GM18502 (cell line): ENCODE measurements at regions not wholly inside any gene's neighbourhood (a gene's known extent, or its start where the extent isn't known, plus 50 kb on each side); places are given as distances from the start of the nearest gene placed in this dataset.
A peak's percentile ranks its signal among the peaks of the same experiment; 100 is the strongest.

Source experiments
- ATAC-seq: cut with Tn5 transposase; IDR thresholded peaks from one replicate; pipeline ENCODE4 v1.9.1; 2021; ENCODE audit warnings: mild to moderate bottlenecking; ENCODE audit not compliant: unreplicated experiment, poor library complexity

DNA sequence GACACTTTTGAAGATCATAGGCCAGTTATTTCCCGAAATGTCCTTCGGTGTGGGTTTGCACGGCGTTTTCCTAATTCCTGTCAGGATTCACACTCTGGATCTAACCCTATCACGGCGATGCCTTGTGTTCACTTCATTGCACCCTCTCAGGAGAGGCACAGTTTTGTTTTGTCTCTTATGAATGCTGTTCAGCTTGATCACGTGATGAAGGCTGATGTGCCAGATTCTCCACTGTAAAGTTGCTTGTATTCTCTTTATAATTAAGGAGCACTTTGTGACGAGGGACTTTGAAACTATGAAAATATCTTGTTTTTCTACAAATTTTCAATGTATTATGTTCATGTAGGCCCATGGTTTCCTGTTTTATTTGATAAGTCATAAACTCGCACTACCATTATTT is 568.1 kb downstream of the ACTR3B start:
- ATAC-seq, result no peak

DNA sequence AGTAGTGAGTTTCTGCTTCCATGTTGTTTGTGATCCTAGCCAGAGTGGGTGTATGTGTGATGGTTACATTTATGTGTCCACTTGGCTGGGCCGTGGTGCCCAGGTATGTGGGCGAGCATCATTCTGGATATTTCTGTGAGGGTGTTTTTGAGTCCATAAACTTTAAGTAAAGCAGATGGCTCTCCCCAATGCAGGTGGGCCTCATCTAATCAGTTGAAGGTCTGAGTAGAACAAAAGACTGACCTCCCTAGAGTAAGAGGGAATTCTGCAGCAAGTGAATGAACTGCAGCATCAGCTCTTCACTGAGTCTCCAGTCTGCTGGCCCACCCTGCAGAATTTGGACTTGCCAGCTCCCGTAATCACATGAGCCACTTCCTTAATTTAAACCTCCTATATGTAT is 571.9 kb downstream of the ACTR3B start:
- ATAC-seq, result no peak

DNA sequence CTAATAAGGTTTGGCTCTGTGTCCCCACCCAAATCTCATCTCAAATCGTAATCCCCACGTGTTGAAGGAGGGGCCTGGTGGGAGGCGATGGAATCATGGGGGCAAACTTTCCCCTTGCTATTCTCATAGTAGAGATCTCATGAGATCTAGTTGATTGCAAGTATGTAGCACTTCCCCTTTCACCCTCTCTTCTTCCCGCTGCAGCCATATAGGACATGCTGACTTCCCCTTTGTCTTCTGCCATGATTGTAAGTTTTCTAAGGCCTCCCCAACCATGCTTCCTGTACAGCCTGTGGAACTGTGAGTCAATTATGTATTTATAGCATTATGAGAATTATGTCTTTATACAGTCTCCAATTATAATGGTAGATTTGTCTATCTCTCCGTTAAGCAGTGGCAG is 594.5 kb downstream of the ACTR3B start:
- no peak for ATAC-seq

DNA sequence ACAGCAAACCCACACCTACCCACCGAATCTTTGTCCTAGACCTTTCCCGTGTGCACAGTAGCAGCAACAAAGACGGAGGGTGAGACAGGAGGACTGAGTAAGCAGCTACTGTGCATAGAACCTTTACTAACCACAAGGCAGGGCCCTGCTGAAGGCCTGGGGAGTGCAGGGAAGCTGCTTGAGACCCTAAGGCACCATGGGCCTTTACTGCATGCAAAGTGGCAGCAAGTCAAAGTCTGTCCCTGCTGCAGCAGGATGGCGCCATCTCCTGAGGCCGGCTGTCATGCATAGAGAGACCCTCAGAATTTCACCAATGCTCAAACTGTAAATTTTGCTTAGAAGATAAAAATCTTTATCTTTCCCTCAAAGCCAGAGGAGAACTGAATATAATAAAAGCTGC is 610.5 kb downstream of the ACTR3B start:
- no peak for ATAC-seq

- ATAC-seq, result no peak
Measured at GRCh38 chr7:153380636-153381035, 621.1 kb downstream of the ACTR3B start.

GRCh38 chr7:153381275-153382040 is 621.9 kb downstream of the ACTR3B start:
- peak; percentile 65 for ATAC-seq

GRCh38 chr7:153382641-153383101 is 623.1 kb downstream of the ACTR3B start:
- no peak for ATAC-seq

DNA sequence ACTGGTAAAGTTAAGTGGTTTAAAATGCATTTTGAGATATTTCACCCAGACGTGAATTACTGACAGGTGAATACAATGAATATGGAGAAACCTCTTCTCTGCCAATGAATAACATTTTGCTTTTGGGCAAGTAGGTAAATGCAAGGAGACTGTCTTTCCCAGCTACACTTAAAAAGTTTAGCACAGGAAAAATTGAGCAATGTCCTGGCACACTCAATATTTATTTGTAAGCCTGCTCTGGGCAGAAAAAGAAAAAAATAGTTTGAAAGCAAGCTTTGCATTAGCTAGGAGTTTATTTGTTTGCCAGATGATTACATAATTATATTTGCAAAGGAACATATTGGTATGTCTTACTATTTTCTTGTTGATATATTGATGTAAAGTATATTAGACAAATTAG is 624.2 kb downstream of the ACTR3B start:
- ATAC-seq, result no peak

- ATAC-seq, result no peak
Measured at GRCh38 chr7:153385502-153385901, 626.0 kb downstream of the ACTR3B start.

DNA sequence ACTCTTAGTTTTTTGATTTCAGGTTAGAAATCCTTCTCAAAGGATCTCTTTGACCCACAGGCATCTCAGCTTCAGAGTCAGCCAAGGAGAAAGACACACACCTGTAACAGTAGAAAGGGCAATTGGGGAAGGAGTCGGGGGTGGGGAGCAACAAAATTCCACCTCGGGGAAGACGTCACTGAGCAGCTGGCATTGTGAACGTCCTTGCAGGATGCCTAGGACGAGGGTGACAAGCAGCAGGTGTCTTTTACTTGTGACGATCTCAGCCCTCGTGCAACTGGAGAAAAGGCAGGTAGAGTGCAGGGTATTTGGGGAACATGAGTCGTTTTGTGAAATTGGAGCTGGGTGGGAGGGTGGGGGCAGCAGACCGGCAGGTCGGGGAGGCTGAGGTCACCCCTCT is 627.0 kb downstream of the ACTR3B start:
- no peak for ATAC-seq

DNA sequence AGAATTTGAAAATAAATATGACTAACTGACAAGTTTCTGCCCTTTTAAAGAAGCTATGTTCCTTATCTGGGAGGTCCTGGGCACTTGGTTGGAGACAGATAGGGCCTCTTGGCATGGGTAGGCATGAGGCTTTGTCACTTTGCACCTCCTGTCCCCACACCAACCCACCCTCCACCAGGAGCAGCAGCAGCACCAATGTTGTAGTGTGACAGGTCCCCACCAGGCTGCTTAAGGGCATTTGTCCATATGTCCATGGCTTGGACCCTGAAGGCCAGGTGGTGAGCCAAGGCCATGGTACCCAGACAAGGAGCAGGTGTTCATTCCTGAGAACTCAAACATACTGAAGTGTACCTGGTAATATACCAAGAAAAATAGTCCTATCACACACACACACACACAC is 629.1 kb downstream of the ACTR3B start:
- ATAC-seq, result no peak

GRCh38 chr7:153389261-153389660 is 629.7 kb downstream of the ACTR3B start:
- ATAC-seq, result no peak

DNA sequence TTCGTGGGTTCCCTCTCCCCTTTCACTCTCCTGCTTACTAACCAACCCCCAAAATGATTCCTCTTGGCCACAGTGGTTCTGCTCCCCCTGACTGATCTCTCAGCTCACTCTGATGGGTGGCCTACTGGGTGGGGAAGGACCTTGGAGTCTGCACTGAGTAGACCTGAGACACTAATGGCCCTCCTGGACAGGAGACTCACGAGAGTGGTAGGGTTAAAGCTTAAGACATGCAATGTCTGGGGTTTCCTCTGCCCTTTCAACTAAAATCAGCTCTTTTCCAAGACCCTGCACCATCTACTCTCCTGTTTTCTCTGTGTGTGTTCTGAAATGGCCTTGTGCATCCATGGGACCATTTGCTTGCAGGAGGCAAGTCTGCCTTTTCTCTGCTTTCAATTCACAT is 631.4 kb downstream of the ACTR3B start:
- ATAC-seq, result no peak

DNA sequence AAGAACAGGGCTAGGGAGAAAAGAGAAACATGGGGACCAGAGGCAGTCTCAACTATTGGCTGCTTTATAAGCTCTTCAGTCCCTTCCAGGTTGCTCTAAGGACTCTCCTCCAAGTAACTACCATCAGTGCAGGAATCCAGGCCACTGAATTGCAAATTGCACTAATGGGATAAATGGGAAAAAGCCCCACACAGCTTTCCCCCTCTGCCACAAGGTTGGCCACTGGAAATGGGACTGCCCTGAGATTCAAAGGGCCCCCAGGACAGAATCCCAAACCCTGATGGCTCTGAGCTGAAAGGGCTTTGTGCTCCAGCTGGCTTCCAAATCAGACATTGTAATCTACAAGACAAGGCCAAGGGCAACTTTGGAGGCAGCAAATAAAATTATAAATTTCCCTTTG is 633.2 kb downstream of the ACTR3B start:
- ATAC-seq, result no peak

GRCh38 chr7:153393666-153394065 is 634.1 kb downstream of the ACTR3B start:
- no peak for ATAC-seq

DNA sequence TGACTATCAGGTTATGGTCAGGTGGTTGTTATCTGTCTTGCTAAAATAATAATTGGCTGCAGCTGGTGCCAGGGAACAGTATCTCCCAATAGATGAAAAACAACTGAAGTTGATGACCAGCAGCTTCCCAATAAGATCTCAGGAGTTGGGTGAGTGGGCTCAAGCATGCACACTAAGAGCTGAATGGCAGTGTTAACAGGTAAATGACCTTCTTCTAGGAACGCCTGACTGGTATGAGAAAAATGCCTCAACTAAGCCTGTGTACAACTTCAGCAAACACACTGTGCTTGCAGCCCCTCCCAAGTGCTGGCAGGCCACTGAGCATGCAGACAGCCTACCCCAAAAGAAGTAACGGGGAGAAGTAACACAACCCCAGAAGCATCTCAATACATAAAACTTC is 636.9 kb downstream of the ACTR3B start:
- no peak for ATAC-seq

GRCh38 chr7:153397459-153397858 is 637.9 kb downstream of the ACTR3B start:
- ATAC-seq, result no peak

GRCh38 chr7:153397906-153398305 is 638.4 kb downstream of the ACTR3B start:
- ATAC-seq, result no peak

DNA sequence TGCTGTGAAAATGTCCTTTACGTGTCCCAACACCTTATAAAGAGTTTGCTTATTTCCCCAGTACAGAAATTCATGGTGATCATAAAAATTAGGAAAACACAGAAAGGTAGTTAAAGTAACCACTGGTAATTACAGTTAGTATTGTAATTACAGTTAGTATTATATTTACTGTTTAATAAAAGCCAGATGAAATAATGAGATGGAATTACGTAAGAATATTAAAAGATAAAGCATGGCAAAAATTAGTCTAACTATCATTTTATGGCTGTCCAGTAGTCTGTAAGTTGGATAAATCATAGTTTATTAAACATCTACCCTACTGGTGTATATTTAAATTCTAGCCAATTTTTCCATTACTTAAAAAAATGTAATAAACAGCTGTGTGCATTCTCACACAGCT is 638.8 kb downstream of the ACTR3B start:
- ATAC-seq, result no peak

GRCh38 chr7:153398789-153399553 is 639.4 kb downstream of the ACTR3B start:
- ATAC-seq, result no peak

GRCh38 chr7:153399554-153399940 is 640.0 kb downstream of the ACTR3B start:
- no peak for ATAC-seq
